NCI-H2029 treated with DMSO at 0.1 percent for 48 hours (cell line): ENCODE measurements at regions not wholly inside any gene's neighbourhood (a gene's known extent, or its start where the extent isn't known, plus 50 kb on each side); places are given as distances from the start of the nearest gene placed in this dataset.

ENCODE experiments used
- DNase-seq: peaks from one replicate; lab custom pipeline; 2025; lab: John Stamatoyannopoulos, UW

GRCh38 chr6:170113141-170113540 is 177.7 kb downstream of the DLL1 start:
- DNase-seq, result no peak

GRCh38 chr6:170112583-170112860 is 178.4 kb downstream of the DLL1 start:
- DNase-seq, result no peak

GRCh38 chr6:170111816-170112582 is 178.9 kb downstream of the DLL1 start:
- peak; percentile 39 for DNase-seq

- no peak for DNase-seq
Measured at GRCh38 chr6:170111141-170111664, 179.7 kb downstream of the DLL1 start.

- DNase-seq, result no peak
Measured at GRCh38 chr6:170110201-170111140, 180.4 kb downstream of the DLL1 start.

- no peak for DNase-seq
Measured at GRCh38 chr6:170108890-170109587, 181.8 kb downstream of the DLL1 start.

GRCh38 chr6:170108456-170108855 is 182.4 kb downstream of the DLL1 start:
- no peak for DNase-seq

- DNase-seq, result no peak
Measured at GRCh38 chr6:170107606-170108222, 183.2 kb downstream of the DLL1 start.

- no peak for DNase-seq
Measured at GRCh38 chr6:170106906-170107525, 183.9 kb downstream of the DLL1 start.

- DNase-seq, result no peak
Measured at GRCh38 chr6:170102582-170103481, 188.0 kb downstream of the DLL1 start.

GRCh38 chr6:170102038-170102437 is 188.8 kb downstream of the DLL1 start:
- DNase-seq, result no peak

GRCh38 chr6:170101281-170102035 is 189.4 kb downstream of the DLL1 start:
- no peak for DNase-seq

- no peak for DNase-seq
Measured at GRCh38 chr6:170100046-170100445, 190.8 kb downstream of the DLL1 start.

- DNase-seq, result no peak
Measured at GRCh38 chr6:170099387-170099786, 191.5 kb downstream of the DLL1 start.

GRCh38 chr6:170098428-170099170 is 192.3 kb downstream of the DLL1 start:
- no peak for DNase-seq

GRCh38 chr6:170097505-170098427 is 193.1 kb downstream of the DLL1 start:
- DNase-seq, result no peak

GRCh38 chr6:170096803-170097504 is 193.9 kb downstream of the DLL1 start:
- DNase-seq, result no peak
